Activated CD4-positive, alpha-beta T cell treated with anti-CD3 and anti-CD28 coated beads, Interleukin-2, Interleukin-4, amounts not matched to agents 100 ng/mL and 50 ng/mL, durations not matched to agents 16 hours and 8 hours (primary cell): ENCODE measurements at regions not wholly inside any gene's neighbourhood (a gene's known extent, or its start where the extent isn't known, plus 50 kb on each side); places are given as distances from the start of the nearest gene placed in this dataset.

Source experiments
- DNase-seq: peaks from one replicate; pipeline ENCODE4 v3.0.0-alpha.2; 2020; ENCODE audit warnings: low spot score

DNA sequence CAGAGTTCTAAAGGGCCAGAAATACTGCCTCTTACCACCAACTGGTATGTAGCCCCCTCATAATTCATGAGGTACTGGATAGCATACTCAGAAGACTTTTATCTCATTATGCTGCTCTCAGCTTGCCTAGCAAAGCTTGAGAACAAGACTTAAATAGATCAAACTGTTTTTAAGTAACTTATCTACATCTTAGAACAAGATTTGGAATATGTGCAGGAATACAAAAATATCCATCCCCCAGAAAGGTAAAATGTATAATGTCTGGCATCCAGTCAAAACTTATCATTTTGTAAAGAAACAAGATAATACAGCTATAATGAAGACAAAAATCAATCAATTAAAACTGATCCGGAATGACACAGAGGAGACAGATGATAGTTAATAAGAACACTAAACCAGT is 400.4 kb upstream of the TGFBR2 start:
- no peak for DNase-seq

DNA sequence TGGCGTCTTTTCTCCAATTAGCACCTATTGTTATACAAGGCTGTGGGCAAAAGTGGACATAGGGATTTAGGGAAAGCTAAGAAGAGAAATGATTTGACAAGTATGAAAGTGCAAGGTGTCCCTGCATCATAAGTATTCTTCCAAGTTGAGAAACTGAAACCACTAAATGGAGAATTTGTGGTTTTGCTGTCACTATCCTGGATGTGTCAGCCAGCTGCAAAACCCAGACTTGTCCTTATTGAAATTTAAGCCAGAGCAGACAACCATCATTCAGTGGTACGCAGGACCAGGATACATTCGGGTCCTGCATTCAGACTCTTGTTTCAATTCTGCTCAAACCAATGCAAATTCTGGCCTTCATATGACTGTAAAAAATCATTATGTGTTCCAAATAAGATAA is 384.8 kb upstream of the TGFBR2 start:
- DNase-seq: peak; percentile 39

DNA sequence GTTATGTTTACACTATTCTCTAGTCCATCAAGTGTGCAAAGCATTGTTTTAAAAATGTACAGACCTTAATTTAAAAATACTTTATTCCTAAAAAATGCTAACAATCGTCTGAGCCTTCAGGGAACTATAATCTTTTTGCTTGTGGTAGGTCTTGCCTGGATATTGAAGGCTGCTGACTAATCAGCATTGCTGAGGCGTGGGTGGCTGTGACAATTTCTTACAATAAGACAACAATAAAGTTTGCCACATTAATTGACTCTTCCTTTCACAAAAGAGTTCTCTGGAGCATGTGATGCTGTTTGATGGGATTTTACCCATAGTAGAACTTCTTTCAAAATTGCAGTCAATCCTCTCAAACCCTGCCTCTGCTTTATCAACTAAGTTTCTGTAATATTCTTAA is 384.0 kb upstream of the TGFBR2 start:
- DNase-seq: no peak

DNA sequence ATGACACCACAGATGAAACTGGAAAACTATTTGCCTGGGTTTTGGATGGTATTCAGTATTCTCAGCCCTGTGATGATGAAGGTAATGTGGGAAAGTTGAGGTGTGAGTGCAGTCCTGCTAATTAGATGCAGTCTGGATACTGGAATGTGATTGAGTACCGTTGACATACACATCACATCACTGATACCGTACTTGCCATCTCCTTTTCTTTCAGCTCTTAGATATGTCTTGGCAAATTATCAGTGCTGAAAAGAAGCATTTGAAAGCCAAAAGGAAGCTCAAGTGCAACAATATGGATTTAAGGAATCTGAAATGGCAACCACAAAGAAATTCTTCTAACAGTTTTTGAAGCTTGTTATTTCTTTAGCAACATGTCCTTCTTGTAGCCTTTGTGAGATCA is 381.4 kb upstream of the TGFBR2 start:
- DNase-seq: no peak

DNA sequence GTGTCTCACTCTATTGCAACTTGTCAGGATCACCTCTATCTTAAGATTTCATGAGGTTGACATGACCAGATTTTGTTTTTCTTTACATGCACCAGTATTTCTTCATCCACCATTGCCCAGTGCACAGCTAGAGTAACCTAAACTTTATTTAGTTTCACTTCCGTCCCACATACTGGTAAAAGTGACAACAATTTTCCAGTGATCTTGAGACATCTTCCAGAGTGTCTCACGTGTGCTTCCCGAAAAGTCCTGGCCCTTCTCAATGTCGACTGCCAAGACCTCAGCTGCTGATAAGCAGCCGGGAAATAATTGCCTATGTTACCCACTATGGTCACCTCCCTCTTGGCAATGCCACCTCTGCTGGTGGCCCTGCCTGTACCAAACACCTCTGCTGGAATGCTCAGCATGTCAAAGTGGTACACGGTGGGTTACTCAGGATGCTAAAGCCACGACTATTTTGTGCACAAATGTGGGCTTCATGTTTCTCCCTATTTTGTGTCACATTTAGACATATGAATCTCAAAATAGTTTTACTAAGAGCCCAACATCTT is 379.7 kb upstream of the TGFBR2 start:
- DNase-seq: no peak

DNA sequence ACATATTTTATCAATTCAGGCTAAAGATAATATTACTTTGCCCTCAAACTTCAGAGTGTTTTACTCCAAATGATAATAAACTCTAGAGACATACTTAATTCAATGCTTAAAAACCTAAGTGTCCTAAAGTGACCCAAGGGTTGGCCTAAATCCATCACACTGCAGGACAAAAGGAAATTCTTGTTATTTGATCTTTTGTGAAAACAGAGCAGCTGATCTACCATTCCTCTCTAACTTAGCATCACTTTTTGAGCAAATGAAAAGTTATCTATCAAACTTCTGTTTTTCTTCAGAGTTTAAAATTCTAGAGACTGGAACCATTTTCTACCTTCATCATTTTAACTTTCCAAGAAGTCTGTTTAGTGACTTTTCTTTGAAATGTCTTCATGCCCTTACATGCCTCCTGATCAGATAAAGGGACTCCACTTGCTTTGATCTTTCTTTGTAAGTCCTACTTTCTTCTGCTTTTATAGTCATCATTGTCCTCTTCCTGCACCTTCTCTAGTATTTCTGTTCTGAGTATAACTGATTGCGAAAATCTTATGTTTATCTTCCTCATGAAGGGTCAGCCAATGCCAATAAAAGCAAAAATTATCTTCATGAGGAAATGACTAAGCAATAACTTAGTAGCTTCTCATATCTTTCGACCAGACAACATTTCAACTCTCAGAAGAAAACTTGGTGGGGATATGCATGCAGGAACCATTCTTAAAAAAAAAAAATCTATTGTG is 378.7 kb upstream of the TGFBR2 start:
- DNase-seq: peak; percentile 46

DNA sequence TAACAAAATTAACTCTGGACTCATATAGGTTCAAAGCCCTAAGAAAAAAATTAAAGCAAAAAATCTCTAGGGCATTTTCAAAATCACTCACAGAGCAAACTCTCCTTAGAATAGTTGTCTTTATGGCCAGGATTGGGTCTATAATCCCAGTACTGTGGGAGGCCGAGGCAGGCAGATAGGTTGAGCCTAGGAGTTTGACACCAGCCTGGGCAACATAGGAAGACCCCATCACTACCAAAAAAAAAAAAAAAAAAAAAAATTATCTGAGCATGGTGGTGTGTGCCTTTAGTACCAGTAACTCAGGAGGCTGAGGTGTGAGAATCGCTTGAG is 378.1 kb upstream of the TGFBR2 start:
- DNase-seq: no peak

DNA sequence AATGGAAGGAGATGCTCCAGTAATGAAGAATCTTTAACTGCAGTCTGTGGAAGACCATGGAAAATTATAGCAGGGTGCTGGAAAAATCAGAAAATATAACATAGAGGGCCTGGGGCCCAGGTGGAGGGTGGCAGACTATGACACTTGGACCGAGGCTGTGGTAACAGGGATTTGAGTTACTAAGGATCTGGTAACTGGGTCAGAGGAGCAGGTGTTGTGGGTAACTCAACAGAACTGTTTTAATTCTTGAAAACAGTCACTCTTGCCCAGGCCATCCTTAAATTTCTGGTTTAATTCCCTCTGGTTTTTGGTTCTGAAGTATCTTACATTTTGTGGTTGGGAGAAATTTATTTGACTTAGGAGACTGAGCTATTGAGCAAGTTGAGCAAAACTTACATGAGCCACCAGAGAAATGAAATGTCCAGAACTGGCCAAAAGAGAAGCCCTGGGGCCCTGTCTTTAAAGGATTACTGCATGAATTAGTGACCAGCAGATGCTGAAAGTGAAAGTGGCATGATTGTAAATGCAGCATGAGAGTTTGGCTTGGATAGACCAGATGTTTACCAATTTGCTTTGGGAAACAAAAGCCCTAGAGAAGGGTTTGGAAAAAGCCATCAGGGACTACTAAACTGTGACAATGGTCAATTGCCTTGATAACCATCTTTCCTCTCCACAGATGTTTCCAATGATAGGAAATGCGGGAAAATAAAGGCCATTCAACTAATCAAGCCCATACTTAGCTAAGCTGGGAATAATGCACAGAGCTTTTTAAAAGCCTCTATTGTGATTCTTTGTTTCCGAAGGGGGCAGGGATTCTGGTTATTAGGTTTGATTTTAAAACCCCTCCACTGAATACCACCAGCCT is 374.9 kb upstream of the TGFBR2 start:
- DNase-seq: no peak

DNA sequence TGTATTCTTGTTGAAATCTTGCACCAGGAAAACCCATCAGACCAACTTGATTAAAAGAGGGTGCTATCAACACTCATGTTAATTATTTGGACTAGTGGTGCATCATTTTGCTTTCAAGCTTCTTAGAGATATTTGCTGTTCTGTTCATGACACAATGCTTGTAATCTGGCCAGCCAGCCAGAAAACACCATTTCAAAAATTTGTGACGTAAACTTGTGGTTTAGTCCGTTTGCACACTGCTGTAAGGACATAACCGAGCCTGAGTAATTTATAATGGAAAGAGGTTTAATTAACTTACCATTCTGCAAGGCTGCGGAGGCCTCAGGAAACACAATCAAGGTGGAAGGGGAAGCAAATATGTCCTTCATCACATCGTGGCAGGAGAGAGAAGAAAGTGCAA is 374.3 kb upstream of the TGFBR2 start:
- DNase-seq: no peak

DNA sequence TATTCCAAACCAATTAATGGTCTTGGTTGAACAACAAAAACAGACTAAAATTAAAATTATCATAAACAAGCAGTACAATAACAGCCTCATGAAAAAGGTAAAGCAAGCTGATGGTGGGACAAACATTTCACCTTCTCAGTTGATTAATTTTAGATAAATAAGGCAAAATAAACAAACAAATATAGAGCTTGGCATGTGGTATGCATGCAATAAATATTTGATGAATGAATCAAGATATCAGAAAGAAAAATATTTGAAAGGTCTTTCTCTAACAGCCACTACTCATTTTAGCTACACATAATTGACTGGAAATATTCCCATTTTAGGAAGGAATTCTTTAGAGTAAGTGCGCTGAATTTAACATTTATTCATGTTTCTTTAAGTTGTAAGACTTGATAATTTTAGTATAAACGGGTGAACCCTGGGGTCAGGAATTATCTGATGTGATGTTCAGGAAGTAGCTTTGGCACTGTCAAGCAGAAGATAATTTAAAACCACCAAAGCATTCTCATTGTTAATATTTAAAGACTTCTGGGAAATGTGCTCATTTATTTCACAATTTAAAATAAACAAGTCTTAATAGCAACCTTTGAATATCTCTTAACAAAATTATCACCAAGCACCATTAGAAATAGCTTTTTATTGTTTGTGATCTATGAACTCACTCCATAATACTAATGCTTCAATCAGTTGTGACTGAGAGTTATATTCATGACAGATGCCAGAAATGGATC is 372.3 kb upstream of the TGFBR2 start:
- no peak for DNase-seq

DNA sequence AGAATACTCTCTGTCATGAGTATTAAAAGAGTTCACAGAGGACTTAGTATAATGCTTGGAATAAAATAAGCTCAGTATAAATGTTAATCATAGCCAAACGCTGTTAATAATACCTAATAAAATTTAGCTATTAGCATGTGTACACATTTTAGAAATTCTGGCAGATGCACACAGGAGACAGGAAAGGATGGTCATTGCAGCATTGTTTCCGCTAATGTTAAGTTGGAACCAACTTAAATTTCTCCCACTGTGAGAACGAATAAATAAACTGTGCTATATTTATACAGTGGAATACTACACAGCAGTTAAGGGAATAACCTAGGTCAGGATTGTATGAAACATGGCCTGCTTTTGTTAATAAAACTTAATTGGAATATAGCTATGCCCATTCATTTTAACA is 370.4 kb upstream of the TGFBR2 start:
- no peak for DNase-seq

DNA sequence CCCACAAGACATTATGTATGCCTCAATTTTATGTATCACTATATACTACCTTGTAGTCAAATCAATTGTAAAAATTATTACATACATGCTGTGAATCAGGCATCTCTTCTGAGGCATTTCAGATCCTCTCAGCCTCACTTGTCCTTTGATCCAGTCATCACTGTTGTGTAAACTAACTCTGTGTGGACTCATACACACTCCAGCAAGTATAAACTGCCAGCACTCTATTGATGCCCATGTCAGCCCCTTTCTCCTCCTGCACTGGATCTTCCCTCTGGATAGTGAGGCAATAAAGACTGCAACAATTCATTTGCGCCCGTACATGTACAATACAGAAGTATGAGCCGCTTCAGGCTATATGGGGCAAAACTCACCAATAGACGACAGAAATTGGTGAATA is 364.7 kb upstream of the TGFBR2 start:
- no peak for DNase-seq

DNA sequence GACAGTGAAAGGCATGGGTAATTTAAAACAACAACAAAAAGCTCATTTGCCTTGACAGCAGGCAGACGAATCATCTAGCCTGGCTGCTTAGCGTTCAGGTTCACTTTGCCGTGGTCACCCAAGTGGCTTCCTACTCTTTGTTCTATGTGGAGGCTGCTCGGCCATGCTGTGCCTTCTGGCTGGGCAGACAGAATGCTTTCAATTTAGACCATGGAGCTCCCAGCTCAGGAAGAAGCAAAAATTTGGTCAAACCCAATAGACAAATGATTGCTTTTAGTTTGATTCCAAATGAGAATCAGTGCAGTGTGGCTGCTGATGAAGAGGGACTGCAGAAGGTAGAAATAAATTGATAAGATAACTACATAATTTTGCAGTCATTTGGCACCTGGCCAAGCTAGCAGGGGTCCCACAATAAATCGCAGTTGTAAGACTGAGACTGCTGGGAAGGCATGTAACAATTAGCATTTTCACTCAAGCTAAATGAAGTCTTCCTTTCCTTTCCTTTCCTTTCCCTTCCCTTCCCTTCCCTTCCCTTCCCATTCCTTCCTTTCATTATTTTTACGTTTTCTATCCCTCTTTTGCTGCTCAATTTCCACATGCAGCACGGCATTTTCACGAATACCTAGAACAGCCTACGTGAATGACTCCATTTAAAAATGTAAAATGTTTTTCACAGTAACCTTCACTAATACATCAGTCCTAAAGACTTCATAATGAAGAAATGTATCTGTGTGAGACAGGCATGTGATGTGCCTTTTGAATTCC is 360.4 kb upstream of the TGFBR2 start:
- DNase-seq: no peak

DNA sequence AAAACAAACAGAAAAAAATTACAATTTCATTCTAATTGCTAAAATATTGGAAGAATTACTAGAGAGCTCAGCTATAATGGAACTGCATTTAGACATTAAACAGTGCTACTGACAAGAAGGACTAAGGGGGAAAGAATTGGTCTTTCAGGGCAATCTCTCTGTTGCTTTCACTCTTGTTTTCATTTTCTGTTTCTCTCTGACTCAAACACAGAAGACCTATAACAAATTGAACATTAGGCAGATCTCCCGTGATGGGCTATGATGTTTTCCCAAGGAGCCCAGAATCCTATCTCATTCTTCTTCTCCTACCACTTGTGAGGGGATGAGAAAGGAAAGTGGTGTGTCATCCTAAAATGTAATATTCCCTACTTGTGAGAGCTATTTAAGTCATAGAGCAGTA is 358.0 kb upstream of the TGFBR2 start:
- DNase-seq: peak; percentile 34

DNA sequence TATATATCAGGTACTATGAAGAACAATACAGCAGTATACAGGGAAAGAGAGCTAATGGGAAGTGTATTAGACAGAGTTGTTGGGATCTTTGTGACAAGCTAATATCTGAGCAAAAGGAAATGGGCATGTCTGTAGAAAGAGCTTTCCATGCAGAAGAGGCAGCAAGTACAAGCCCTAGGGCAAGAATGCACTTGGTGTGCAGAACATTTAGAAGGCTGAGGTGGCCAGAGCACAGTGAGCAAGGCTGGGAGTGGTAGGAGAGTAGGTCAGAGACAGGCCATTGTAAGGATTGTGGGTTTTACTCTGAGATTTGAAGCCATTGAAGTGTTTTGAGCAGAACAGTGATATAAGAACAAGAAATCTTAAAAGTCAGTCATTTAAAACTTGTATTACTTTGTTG is 353.9 kb upstream of the TGFBR2 start:
- DNase-seq: no peak

DNA sequence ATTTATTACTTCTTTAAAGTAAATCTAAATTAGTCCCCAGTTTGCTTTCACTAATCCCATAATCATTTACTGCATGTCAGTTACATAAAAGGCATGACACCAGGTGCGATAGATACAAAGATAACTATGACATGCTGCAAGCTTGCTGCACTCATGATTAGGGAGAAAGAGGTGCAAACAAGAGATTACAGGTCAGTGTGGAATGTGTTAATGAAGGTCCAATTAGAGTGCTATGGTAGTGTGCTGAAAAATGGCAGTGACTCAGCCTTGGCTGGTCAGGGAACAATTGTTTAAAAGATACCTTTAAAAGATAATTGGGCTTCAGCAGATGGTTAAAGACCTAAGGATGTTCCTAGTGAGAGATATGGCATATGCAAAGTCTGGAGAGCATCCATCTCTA is 352.6 kb upstream of the TGFBR2 start:
- no peak for DNase-seq

DNA sequence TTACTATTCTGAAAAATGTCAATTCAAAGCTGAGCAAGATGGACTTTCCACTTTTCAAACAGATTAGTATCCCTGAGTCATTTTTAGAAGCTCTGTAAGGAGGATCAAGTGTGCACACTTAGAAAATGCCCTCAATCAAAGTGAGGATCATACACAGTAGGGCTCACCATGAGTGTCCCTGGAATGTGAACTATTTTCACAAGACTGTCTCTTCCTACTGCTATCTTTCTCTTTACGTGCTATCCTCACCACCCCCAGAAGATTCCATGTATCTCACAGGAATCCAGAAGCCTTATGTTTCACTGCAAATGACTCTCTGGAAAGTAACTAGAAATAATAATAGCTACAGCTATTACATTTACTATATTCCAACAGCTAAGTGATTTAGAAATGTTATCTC is 349.9 kb upstream of the TGFBR2 start:
- no peak for DNase-seq

DNA sequence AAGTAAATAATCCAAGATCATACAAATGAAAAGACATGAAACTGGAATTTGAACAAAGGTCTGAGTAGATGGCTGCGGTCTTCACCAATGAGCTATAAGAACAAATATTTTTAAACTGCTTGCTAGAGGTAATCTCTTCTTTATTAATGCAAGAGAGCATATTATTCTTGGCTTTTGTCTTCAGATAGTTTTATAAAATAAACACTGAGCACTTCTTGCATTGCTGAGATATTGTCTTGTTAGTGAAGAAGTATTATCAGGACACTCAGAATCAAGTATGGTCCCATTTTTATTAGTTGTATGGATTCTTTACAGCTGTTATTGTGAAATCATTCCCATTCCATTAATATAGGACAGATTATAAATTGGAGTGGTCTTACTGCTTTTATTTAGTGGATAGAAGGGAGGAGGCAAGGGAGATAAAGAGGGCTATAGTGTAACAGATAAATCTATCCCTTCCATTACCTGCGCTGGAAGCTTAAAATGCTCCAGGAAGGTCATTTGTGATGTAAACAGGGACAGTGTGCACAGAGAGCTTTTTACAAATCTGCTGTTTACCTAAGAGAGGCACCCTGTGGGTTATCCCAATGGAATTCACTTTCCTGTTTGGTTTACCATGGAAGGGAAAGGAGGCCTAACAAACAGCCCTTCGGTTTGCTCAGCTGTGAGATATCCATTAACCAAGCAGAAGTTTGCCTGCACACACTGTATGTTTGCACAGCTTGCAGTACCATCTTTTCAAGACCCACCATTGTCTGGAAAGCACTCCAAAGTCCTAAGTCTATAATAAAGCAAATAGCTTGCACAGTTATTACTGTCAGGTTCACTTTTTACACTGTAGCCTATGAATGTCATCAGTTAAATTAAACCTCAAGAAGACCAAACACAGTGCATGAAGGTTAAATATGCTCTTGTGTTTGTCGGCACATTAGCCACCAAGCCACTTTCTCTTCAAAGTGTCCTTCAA is 347.7 kb upstream of the TGFBR2 start:
- DNase-seq: no peak

DNA sequence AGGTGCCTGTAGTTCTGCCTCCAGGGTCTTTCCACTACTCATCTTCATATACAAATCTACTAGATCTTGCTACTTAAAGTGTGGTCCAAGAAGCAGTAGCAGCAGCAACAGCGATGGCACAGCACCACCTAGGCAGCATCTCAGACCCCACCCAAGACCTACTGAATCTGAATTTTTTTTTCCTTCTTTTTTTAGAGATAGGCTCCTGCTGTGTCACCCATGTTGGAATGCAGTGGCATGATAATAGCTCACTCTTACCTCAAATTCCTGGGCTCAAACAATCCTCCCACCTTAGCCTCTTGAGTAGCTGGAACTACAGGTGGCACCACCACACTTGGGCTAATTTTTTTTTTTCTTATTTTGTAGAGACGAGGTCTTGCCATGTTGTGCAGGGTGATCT is 346.7 kb upstream of the TGFBR2 start:
- no peak for DNase-seq

DNA sequence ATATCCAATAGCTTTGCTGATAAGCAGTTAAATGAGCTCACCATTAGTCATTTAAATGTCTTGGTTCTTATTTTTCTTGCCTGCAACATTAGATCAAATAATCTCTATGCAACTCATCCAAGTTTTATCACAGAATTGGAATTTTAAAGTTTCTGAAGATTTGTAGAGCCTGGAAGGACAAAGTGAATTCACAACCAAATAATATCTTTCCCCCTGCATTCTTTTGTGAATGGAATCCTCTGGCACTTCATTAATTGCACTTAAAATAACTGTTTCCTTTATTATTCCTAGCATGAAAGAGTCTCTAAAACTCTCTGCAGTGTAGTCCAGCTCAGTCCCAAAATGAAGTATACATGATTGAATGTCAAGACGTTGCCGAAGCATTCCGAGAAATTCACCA is 345.6 kb upstream of the TGFBR2 start:
- DNase-seq: no peak
